Liver (tissue), 2 donors: ENCODE measurements at regions not wholly inside any gene's neighbourhood (a gene's known extent, or its start where the extent isn't known, plus 50 kb on each side); places are given as distances from the start of the nearest gene placed in this dataset.
"Not testable (repeated sequence)": the region's sequence is repeated elsewhere in the genome, so short reads cannot be mapped to it uniquely, and the experiment has no call there.

Source experiments
- NR2F2 ChIP-seq: IDR thresholded peaks from 2 replicates; pipeline ENCODE4 v1.6.1; 2016; ENCODE audit warnings: antibody characterized with exemption
- TF ChIP-seq, protein P1 (sequence below): IDR thresholded peaks from 2 replicates; pipeline ENCODE4 v1.6.1; 2016; ENCODE audit warnings: antibody characterized with exemption, mild to moderate bottlenecking
- donor health status: healthy.

DNA sequence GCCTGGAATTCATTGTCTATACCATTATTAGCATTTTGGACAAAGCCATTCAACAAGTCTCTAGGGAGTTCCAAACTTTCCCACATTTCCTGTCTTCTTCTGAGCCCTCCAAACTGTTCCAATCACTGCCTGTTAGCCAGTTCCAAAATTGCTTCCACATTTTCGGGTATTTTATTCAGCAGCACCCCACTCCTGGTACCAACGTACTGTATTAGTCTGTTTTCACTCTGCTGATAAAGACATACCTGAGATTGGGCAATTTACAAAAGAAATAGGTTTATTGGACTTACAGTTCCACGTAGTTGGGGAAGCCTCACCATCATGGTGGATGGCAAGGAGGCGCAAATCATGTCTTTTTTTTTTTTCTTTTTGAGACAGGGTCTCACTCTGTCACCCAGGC lies 578.6 kb upstream of the FSHR start:
- not testable (repeated sequence) for TF ChIP-seq NR2F2
- TF ChIP-seq, protein P1, sequence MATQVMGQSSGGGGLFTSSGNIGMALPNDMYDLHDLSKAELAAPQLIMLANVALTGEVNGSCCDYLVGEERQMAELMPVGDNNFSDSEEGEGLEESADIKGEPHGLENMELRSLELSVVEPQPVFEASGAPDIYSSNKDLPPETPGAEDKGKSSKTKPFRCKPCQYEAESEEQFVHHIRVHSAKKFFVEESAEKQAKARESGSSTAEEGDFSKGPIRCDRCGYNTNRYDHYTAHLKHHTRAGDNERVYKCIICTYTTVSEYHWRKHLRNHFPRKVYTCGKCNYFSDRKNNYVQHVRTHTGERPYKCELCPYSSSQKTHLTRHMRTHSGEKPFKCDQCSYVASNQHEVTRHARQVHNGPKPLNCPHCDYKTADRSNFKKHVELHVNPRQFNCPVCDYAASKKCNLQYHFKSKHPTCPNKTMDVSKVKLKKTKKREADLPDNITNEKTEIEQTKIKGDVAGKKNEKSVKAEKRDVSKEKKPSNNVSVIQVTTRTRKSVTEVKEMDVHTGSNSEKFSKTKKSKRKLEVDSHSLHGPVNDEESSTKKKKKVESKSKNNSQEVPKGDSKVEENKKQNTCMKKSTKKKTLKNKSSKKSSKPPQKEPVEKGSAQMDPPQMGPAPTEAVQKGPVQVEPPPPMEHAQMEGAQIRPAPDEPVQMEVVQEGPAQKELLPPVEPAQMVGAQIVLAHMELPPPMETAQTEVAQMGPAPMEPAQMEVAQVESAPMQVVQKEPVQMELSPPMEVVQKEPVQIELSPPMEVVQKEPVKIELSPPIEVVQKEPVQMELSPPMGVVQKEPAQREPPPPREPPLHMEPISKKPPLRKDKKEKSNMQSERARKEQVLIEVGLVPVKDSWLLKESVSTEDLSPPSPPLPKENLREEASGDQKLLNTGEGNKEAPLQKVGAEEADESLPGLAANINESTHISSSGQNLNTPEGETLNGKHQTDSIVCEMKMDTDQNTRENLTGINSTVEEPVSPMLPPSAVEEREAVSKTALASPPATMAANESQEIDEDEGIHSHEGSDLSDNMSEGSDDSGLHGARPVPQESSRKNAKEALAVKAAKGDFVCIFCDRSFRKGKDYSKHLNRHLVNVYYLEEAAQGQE = not testable (repeated sequence)
